ENCODE measurements at regions not wholly inside any gene's neighbourhood (a gene's known extent, or its start where the extent isn't known, plus 50 kb on each side); places are given as distances from the start of the nearest gene placed in this dataset.
"Not testable (repeated sequence)": the region's sequence is repeated elsewhere in the genome, so short reads cannot be mapped to it uniquely, and the experiment has no call there.

DNA sequence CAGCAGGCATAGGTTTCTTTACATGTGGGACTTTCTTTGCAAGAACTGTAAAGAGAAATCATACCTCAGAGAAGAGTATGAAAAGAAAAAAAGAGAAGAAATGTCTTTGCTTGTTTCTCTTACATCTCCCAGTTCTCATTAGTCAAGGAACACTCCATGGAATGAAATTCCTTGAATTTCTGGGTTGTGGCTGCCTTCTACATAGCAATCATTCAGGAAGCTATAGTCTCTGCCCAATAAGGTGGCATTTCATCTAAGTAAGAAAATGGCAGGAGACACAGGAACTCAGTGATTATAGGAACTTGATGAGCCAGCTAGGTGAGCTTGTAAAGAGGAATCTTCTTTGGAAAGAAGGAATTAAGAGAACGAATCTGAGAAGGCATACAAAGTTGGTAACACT is 197.0 kb upstream of the FKBP1C start:
- H3K4me3 ChIP-seq (ENCODE audit: low read depth, low read length): no peak overlapping the region
- no peak for TF ChIP-seq CTCF (IDR thresholded peaks at IDR 0.05; ENCODE audit: borderline replicate concordance, insufficient read depth, low read depth, low read length)

DNA sequence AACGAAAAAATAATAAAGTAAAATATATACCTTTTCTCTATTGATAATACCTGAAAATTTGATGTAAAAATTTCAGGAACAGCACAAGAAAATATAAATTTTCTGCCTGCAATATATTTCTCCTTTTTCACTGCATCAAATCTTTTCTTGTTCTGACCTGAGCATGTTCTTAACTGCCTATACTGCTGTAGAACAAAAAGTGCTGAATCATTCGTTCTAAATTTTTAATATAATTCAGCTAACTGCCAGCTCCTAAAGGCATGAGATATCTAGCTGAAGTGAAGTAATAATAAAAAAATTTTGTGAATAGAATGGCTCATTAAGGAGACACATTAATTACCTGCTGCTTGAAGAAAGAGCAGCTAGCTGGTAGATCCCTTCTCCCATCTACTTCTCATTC is 188.6 kb upstream of the FKBP1C start:
- no peak for TF ChIP-seq CTCF (IDR thresholded peaks at IDR 0.05; ENCODE audit: borderline replicate concordance, insufficient read depth, low read depth, low read length)
- no peak overlapping the region for H3K4me3 ChIP-seq (ENCODE audit: low read depth, low read length)

DNA sequence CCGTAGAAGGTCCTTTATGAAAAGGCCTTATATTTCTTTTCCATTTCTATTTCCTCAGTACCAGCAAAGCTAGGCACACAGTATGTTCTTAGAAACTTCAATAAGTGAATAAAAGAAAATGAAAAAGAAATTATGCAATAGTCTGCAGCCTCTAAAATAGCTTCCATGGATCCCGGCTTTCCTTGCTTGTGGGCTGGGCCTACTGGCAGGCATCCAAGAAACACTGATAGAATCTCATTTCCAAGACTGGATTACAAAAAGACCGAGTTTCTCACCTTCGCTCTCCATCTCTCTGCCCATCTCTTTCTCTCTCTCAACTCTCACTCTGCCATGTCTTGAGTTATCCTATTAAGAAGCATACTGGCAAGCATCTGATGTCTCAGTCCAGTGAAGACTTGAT is 187.5 kb upstream of the FKBP1C start:
- H3K4me3 ChIP-seq (ENCODE audit: low read depth, low read length): no peak overlapping the region
- TF ChIP-seq CTCF (IDR thresholded peaks at IDR 0.05; ENCODE audit: borderline replicate concordance, insufficient read depth, low read depth, low read length): no peak

- H3K4me3 ChIP-seq (ENCODE audit: low read depth, low read length): no peak overlapping the region
- no peak for TF ChIP-seq CTCF (IDR thresholded peaks at IDR 0.05; ENCODE audit: borderline replicate concordance, insufficient read depth, low read depth, low read length)
Observed at GRCh38 chr6:63049216-63049615, 162.1 kb upstream of the FKBP1C start.

DNA sequence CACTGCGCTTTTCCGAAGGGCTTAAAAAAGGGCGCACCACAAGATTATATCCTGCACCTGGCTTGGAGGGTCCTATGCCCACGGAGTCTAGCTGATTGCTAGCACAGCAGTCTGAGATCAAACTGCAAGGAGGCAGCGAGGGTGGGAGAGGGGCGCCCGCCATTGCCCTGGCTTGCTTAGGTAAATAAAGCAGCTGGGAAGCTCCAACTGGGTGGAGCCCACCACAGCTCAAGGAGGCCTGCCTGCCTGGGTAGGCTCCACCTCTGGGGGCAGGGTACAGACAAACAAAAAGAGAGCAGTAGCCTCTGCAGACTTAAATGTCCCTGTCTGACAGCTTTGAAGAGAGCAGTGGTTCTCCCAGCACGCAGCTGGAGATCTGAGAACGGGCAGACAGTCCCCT is 158.1 kb upstream of the FKBP1C start:
- H3K4me3 ChIP-seq (ENCODE audit: low read depth, low read length): not testable (repeated sequence)

DNA sequence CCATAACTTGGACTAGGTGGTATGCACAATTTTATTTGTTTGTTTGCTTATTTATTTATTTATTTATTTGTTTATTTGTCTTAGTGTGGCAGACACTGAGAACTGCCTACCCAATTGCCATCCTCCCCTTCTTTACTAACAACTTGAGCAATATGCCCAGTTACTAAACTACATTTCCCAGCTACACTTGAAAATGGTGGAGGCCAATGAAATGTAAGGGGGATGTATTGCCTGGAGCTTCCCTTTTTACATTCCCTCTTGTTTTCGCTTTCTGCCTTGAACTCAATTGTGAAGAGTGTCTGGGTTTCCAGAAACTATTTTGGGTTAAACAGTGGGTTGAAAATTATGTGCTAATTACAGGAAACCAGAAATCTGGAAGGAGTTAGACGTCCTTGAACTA is 152.7 kb upstream of the FKBP1C start:
- H3K4me3 ChIP-seq (ENCODE audit: low read depth, low read length): no peak overlapping the region

GRCh38 chr6:63063631-63064271 is 147.5 kb upstream of the FKBP1C start:
- no peak for TF ChIP-seq CTCF (IDR thresholded peaks at IDR 0.05; ENCODE audit: borderline replicate concordance, insufficient read depth, low read depth, low read length)
- no peak overlapping the region for H3K4me3 ChIP-seq (ENCODE audit: low read depth, low read length)

More for the DNA sequence above, 152.7 kb upstream of the FKBP1C start:
- TF ChIP-seq CTCF (IDR thresholded peaks at IDR 0.05; ENCODE audit: borderline replicate concordance, insufficient read depth, low read depth, low read length): no peak

Data from GM12875 (cell line).